Muscle of back (tissue), 3 donors: ENCODE measurements at regions not wholly inside any gene's neighbourhood (a gene's known extent, or its start where the extent isn't known, plus 50 kb on each side); places are given as distances from the start of the nearest gene placed in this dataset.

Source experiments
- DNase-seq, 3 donors: peaks; one replicate each; pipeline versions ENCODE4 v3.0.0 to v3.0.0-alpha.2; 2013

DNA sequence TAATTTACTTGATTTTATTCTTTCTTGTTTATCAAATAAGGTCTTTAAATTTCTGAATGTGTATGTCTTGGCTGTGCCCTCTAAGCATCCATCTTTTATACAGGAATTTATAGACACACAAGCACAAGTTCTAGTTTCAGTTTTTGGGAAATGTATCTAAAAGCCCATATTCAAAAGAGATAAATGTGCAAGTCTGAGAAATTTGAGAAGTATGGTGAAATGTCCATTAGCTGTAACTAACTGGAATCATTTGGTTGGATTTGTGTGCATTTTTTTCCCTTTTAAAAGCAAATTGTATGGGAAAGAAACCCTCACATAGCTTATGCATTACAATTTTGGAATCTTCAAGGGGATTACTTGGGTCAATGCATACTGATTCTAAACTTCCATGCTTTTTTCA, 532.0 kb downstream of the KLF5 start:
- no peak for DNase-seq

DNA sequence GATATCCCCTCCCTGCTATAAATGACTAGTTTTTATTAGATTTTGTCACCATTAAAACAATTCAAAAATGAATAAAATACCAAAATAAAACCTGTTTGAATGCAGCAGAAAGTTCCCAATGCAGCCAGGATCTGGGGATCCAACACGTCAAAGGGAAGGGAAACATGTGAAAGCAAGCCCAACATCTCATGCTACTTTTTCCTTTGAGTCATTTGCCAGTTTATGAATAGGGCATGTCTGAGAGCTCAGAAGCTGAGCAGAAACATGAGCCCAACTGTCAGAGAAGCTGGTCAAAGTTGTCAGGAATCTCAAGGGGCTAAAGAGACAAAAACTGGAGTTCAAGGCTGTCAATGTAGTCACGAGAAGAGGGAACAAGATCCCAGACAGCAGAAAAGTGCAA, 526.4 kb downstream of the KLF5 start:
- DNase-seq: no peak

DNA sequence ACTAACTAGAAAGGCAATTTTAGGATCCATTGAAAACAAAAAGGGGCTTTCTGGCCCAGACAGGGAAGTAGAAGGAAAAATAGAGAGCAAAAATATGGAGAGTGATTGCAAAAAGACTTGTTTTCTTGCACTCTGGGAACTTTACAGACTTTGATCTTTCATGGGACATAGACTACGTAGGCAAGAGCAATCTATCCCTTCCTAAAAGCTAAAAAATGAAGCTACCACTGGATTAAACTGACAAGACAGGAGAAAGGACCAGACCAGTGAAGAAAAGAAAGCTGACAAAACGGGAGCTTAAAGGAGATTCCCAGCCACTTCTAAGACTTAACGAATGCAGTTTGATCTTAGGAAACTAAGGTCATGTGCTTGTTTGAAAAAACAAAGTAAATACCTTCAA, 524.5 kb downstream of the KLF5 start:
- no peak for DNase-seq

DNA sequence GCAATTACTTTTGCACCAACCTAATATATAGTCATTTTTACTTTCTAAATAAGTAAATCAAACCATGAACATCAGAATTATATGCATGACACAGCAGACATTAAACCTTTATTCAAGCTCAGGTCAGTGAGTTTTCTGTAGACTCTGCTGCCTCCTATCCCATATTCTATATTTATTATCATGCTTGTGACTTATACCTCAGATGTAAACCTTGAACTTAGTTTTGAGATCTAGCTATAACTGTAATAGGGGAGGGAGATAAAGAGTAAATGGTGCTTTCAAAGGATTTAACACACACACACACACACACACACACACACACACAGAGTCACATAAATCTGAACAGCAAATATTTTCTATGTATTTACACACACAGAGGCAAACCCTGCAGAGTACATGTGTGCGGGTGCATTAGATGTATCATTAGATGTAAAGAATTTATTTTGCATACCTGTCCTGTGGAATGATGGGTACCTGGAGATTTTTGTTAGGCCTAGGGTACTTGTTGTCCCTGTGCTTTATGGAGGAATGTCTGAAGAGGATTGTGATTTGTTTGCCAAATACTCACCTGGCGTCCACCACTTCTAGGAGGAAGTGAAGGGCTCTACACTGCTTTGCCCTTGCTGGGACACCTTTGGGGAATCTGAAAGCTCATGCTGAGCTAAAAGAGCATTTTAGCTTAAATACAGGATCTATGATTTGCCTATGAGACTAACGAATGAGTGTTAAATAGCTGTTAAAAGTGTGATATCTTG, 521.9 kb downstream of the KLF5 start:
- DNase-seq: no peak

DNA sequence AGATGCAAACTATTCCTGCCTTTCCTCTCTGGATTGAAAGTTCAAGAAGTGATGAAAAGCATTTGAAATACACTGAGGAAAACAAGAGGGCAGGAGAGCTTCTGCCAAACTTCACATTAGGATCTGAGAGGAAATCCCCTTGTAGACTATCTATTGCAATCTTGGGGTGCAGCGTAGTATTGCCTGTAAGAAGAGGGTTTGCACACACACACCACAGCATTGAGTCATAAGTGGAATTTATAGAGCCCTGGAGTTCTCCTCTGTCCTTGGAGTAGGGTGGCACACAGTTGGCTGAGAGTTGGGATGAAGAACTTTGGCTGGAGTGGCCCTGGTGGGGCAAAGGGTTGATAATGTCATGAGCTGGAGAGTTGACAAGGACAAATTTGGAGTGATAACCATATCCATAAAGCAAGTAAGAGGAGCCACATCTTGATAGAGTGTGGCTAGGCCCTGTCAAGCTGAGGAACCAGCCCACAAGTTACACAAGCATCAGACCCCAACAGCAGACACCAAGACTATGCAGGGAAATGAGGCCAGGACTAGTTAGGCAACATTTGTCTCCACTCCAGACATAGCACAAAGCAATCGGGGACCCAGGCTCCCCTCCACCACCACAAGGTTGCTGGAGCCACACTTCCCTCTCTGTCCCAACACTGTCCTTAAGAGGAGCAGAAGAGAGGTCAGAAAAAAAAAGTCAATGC, 520.9 kb downstream of the KLF5 start:
- no peak for DNase-seq

DNA sequence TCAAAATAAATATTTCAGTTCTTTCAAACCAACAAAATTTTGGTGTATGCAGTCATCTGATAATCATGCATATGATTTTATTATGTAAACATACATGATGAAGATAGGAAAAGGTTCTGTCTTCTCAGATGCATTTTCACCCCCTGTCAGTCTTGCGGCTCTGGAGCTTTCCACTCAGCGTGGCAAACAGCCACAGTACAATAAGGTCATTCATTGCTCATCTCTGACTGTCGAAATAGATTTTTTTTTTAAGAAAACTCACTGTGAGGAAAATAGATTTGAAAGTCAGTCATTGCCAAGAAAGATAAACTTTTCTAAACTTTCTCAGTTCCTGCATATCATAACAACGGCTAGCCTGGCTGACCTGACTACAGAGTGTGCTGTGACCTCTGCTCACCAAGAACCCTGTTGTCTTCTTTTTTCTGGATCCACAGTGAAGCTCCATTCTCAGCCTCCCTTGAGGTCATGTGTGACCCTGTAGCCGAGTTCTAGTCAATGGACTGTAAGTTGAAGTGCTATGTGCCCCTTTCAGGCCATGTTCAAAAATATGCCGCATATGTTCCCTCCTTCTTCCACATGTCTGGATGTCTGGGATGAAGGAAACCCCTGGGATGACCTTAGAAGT, 519.6 kb downstream of the KLF5 start:
- no peak for DNase-seq

DNA sequence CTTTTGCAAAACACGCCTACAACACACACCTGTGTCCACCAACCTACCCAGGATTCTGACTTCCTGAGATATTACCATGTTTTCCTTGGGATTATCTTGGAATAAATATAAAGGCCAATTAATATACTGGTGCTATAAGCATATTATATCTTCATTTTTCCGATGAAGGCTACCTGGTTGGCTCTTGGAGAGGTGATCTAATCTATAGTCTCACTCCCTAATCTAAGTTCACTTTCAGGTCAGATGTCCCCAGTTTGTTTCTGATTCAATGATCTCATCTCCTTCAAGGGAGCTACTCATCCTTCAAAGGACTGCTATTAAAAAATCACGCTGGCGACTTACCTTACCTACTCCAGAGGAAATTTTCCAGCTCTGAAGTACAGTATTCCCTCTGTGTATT, 517.5 kb downstream of the KLF5 start:
- no peak for DNase-seq

DNA sequence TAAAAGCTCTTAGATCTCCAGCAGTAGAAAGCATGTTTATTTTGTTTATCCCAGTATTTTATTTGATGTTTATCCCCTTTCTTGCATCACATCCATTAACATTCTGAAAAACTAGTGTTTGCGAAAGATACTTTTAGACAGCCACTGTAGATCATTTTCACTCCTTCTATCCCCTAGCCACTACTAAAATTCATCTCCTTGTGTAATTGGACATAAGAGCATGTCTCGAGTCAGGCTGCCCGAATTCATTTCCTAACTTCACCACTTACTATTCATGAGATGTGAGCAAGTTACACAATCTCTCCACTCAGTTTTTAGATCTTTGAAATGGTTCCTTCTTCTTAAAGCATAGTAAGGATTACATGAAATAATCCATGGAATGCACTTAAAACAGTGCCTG, 514.0 kb downstream of the KLF5 start:
- DNase-seq: no peak

DNA sequence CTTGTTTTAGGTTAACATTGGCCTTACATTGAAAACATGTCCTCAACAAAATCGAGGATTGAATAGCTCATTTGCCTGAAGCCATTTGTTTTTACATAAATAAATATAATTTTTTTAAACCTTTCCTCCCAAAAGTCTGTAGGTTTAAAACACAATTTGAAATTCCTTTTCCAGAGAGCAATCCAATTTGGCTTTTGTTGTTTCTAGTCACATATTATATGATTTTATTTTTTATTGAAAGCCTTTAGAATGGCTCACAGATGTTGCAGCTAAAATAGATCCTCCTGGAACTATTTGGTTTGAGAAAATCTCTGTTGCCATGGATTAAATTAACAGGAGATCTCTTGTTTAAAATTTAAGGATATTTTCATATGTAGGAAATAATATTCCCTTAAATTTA, 512.6 kb downstream of the KLF5 start:
- DNase-seq: peak; percentile 60 to 78 (median 68)

DNA sequence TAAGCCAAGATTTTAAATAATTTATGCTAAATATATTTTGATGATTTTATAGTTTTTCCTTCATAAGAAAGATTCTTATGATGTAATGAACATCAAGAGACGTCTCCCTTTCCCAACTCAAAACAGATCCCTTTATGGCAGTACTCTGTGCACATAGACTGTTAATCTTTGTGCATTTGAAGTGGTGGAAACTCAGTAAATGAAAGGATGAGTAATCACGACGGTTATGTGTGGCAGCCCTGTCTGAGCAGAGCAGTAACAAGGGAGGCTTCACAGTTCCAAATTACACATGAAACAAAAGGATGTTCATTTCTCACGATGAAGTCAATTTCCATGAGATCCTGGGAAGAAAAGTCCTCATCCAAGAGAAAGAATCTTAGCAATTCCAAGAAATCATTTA, 498.1 kb downstream of the KLF5 start:
- no peak for DNase-seq

DNA sequence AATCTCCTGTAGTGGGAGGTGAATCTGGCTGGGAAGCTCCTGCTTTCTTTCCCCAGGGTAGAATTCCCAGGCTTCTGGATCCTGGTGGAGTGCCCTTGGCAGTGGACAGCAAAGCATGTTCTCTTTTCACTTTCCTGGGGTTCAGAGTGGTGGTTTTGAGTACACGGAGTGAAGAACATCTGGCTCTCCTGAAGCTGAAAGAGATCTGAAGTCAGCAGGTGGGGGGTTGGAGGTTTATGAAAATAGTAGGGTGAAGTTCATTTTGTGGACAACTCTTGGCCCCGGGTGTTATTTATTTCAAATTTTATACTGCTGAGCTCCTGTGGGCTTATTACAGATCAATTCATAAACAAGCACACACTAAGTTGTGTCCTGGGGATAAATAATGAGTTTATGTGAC, 497.3 kb downstream of the KLF5 start:
- DNase-seq: no peak

DNA sequence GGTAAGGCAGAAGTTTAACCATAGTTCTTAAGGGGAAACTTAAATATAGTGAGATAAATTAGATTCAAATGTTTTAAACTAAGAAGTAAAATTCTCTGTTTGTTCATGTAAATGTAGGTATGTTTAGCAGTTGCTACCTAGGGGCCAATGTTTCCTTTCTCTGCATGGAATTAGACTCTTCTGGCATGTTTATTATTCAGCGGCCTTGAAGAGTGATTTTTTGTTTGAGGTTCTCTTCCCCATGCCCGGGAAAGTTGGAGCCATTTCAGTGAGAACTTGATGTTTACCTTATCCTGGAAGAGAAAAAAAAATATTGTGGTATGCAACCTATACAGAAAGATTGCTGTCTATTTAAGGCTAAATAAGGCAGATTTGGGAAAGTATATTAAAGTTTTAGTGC, 492.9 kb downstream of the KLF5 start:
- no peak for DNase-seq

DNA sequence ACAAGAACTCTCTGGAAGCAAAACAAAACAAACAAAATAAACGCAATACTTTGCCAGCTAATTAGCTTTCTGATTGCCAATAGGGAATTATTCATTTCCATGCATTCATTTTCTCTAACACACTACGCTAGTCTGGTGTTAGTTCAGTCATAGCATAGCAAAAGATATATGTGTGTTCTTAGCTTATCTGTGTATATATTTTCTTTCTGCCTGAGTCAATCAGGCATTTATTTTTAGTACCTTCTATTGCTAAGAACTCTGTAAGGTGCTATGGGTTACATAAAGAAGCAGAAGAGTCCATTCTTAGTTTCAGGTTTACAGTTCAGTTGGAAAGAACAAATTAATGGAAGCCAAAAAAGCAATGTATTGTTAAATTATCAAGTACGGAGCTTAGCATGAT, 490.9 kb downstream of the KLF5 start:
- DNase-seq: no peak

DNA sequence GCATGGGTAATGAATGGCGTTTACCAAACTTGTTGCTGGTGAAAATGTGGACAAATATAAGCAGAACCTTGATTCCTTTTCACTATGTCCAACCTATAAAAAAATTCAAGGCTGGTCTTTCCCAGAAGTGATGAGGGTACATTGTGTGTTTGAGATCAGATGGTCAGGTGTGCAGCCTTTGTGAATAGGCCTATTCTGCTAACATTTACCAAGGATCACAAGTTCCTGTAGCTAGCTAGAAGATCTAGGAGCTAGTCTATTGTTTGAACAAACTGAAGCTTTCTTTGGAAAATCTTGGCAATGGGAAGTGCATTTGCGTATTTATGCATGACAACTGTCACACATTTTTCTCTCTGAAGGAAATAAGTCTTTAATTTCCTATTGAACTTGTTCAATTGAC, 489.6 kb downstream of the KLF5 start:
- DNase-seq: no peak

DNA sequence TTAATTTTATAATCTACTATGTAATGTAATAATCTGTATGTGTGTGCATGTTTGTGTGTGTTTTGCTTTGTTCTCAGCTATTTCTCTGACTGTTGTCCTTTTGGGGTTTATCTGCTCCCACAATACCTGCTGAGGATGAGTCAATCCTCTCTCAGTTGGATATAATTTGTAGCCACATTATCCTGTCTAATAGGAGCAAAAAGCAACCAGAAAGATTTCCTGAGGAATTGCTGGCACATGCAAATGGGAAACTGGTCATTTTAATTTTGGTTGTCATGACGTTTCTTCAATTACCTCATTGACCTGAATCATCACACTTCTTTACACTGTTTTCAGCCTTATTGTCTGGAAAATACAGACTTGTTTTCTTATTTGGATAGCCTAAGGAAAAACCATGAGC, 488.4 kb downstream of the KLF5 start:
- DNase-seq: no peak

DNA sequence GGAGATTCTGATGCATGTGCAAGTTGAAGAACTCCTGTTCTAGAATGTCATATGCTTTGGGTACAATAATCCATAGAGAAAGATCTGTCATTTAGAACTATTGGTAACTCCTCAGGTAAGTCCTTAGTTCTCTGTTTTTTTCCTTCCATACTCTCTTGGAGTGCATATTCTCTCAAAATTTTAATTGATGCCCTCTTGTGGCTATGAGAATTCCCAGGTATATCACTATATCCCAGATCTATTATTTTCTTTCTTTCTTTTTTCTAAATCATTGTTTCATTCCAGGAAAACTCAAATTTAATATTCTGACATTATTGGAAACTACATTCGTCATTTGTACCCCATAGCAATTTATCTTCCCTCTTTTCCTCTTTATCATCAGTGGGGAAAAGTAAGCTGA, 485.4 kb downstream of the KLF5 start:
- no peak for DNase-seq

DNA sequence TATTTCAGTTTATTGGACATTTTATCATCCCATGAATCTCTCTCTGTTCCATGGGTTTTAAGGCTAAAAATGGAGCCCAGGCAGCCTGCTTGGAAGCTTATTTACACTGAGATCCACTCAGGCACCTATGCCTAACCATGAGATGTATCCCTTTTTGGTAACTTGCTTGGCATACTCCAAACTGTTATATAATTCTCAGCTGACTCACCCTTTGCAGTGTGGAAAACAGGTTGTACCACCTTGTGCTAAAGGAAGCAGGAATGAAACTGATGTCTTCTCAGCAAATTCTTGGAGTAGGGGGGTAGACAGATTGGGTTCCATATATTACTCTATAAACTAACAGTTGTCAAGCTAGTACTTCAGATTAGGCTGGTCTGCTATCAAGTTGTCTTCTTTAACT, 483.6 kb downstream of the KLF5 start:
- DNase-seq: no peak

DNA sequence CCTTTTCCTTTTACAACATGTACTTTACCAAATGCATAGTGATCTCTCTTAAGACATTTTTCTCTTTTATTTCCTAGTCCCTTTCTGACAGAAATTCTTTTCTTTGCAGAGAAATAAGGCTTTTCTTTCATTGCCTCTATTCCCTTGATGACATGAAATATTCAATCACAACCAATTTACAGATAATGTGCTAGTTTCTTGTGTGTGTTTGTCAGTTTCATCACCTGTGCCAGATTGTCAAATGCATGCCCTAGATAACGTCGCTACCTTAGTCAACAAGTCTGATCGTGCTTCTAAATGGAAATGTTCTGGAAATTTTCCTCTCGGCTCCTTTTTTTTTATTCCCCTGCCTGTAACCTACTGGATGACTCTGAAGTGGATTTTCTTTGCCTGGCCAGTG, 478.1 kb downstream of the KLF5 start:
- DNase-seq: peak in 1 of 3 donors; percentile 13

DNA sequence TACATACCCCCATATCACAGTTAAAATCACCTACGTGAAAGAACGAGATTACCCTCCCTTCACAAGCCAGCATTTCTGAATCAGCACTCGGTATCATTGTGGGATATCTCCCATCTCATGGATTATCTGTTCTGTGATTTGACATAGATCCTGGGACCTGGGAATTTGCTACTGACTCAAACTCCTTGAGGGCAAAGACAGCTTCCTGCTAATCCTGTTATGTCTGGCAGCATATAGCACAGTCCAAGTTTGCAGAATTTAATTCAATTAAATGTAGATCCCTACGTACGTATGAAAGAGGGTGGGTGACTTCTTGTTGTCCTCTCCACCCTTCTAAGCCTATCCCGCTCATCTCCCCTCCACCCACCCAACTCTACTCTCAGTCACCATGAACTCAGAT, 476.5 kb downstream of the KLF5 start:
- no peak for DNase-seq

DNA sequence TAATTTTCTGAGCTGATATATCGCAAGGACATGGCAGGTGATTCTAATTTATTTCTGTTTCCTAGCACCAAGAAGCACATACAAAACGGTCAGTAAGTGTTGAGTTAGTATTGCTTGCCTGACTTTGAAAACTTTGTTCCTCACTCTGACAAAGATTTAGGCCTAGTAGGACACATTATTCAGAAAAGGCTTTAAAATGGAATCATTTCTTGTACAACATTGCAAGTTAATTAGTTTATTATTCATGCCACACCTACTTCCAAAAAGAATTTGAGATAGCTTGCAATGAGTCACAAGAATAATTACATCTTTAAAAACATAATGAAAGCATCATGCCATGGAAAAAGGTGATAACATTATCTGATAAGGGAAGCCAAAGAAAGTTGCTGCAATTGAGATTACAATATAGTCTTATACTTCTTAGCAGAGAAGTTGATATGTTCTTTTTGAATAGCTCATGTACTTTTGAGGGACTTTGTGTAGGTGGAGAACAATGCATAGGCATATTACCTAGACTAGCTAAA, 474.2 kb downstream of the KLF5 start:
- DNase-seq: no peak

DNA sequence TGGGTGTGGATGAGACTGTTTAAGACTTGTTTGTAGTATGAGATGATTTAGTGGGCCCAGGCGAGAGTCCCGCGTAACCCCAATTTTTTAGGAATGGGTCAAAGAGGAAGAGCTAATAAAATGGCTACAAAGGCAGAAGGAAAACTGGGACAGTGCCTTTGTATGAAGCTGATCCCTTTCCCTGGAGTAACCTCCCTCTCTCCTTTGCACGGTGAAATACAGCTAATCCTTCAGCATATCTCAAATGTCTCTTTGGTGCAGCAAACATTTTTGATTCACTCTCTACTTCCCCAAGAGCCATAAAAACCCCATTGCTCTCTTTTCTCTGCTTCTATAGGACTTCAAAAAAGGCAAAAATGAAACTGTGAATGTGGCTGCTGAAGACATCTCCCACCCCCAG, 473.8 kb downstream of the KLF5 start:
- no peak for DNase-seq

DNA sequence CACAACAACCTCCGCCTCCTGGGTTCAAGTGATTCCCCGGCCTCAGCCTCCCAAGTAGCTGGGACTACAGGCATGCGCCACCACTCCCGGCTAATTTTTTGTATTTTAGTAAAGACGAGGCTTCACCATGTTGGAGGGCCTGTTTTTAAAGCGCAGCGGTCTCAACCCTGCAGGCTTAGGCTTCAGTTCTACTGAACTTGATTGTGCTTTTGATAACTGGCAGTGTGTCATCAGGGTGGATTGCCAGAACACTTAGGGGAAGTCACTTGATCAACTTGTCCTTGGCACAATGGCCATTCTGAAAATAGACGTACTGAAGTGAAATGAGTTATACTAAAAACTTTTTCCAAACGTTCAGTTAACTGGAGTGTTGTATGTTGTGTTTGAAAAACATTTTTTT, 472.2 kb downstream of the KLF5 start:
- DNase-seq: no peak

DNA sequence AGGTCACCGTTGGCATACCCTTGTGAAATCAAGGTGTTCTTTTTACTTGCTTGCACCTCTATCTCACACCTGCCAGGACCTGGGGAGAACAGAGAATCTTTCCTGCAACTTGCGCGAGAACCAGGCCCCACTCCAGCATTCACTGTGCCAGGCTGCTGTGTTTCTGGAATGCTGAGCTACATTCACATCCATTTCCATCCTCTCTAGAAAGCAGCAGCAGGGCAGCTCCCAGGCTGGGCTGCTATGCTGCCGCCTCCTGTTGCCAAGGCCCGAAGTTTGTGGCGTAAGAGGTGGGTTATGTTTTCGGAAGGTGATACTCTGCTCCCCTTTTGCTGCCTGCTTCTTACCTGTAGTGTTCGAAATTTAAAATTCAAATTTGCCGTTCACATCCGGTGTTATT, 464.1 kb downstream of the KLF5 start:
- no peak for DNase-seq
